ENCODE measurements at regions not wholly inside any gene's neighbourhood (a gene's known extent, or its start where the extent isn't known, plus 50 kb on each side); places are given as distances from the start of the nearest gene placed in this dataset.

- Histone ChIP-seq H3K9me3 (no peaks in the 10 kb centered on the region), H3K36me3 (no peaks in the 10 kb centered on the region), H3K27ac (no peak overlapping the region), H3K4me1 (ENCODE audit: control insufficient read depth in 1 of 2, insufficient read depth in 1 of 2, low read depth in 1 of 2, low read length in 1 of 2) (no peaks in the 10 kb centered on the region), H3K27me3 (no peaks in the 10 kb centered on the region), H3K4me3 (ENCODE audit: low read depth in 1 of 2, low read length in 1 of 2) (no peak overlapping the region)
- no peak for TF ChIP-seq CTCF (IDR thresholded peaks at IDR 0.05)
Observed at GRCh38 chr10:121332829-121333765, 265.1 kb downstream of the FGFR2 start.

GRCh38 chr10:121335386-121335925 is 262.8 kb downstream of the FGFR2 start:
- Histone ChIP-seq H3K9me3 (no peaks in the 10 kb centered on the region), H3K36me3 (no peaks in the 10 kb centered on the region), H3K4me1 (ENCODE audit: control insufficient read depth in 1 of 2, insufficient read depth in 1 of 2, low read depth in 1 of 2, low read length in 1 of 2) (no peaks in the 10 kb centered on the region), H3K27ac (no peak overlapping the region), H3K27me3 (no peaks in the 10 kb centered on the region), H3K4me3 (ENCODE audit: low read depth in 1 of 2, low read length in 1 of 2) (no peak overlapping the region)
- no peak for TF ChIP-seq CTCF (IDR thresholded peaks at IDR 0.05)

GRCh38 chr10:121337427-121337826 is 260.8 kb downstream of the FGFR2 start:
- no peaks in the 10 kb centered on the region for H3K4me1 ChIP-seq (ENCODE audit: control insufficient read depth in 1 of 2, insufficient read depth in 1 of 2, low read depth in 1 of 2, low read length in 1 of 2)
- no peaks in the 10 kb centered on the region for H3K36me3 ChIP-seq
- no peak for TF ChIP-seq CTCF (IDR thresholded peaks at IDR 0.05)
- no peak overlapping the region for H3K27ac ChIP-seq
- H3K27me3 ChIP-seq = no peaks in the 10 kb centered on the region
- H3K9me3 ChIP-seq = no peaks in the 10 kb centered on the region
- H3K4me3 ChIP-seq (ENCODE audit: low read depth in 1 of 2, low read length in 1 of 2) = no peak overlapping the region

GRCh38 chr10:121338206-121338980 is 259.9 kb downstream of the FGFR2 start:
- H3K4me1 ChIP-seq (ENCODE audit: control insufficient read depth in 1 of 2, insufficient read depth in 1 of 2, low read depth in 1 of 2, low read length in 1 of 2) = no peaks in the 10 kb centered on the region
- H3K9me3 ChIP-seq = no peaks in the 10 kb centered on the region
- no peak for TF ChIP-seq CTCF (IDR thresholded peaks at IDR 0.05)
- no peaks in the 10 kb centered on the region for H3K27me3 ChIP-seq
- H3K4me3 ChIP-seq (ENCODE audit: low read depth in 1 of 2, low read length in 1 of 2) = no peak overlapping the region
- H3K36me3 ChIP-seq = no peaks in the 10 kb centered on the region
- no peak overlapping the region for H3K27ac ChIP-seq

GRCh38 chr10:121339114-121339513 is 259.1 kb downstream of the FGFR2 start:
- H3K4me3 ChIP-seq (ENCODE audit: low read depth in 1 of 2, low read length in 1 of 2) = no peak overlapping the region
- H3K9me3 ChIP-seq = no peaks in the 10 kb centered on the region
- no peak overlapping the region for H3K27ac ChIP-seq
- no peak for TF ChIP-seq CTCF (IDR thresholded peaks at IDR 0.05)
- H3K4me1 ChIP-seq (ENCODE audit: control insufficient read depth in 1 of 2, insufficient read depth in 1 of 2, low read depth in 1 of 2, low read length in 1 of 2) = no peaks in the 10 kb centered on the region
- no peaks in the 10 kb centered on the region for H3K27me3 ChIP-seq
- H3K36me3 ChIP-seq = no peaks in the 10 kb centered on the region

Data from neutrophil (primary cell).